HCT116 (cell line): ENCODE measurements at regions not wholly inside any gene's neighbourhood (a gene's known extent, or its start where the extent isn't known, plus 50 kb on each side); places are given as distances from the start of the nearest gene placed in this dataset.

Experiments used
- EZH2phosphoT487 ChIP-seq: fragments of 200-600 bp; IDR thresholded peaks from 2 replicates; pipeline ENCODE4 v1.6.1; 2018; ENCODE audit warnings: antibody characterized with exemption, borderline replicate concordance
- TF ChIP-seq, protein P1 (sequence below), 3 experiments: fragments of 200-600 bp in 1 of 3; sonication (generic) in 1 of 3; IDR thresholded peaks in 2 of 3; conservative IDR thresholded peaks in 1 of 3; 2 replicates each; pipeline ENCODE4 v1.5.1; 2012 to 2017; ENCODE audit warnings: low read depth in 2 of 3, low read length in 2 of 3, antibody characterized with exemption in 1 of 3, borderline replicate concordance in 1 of 3, control low read depth in 1 of 3, mild to moderate bottlenecking in 1 of 3, mixed read lengths in 1 of 3, mixed run types in 1 of 3, moderate library complexity in 1 of 3; ENCODE audit not compliant: insufficient read depth in 1 of 3

GRCh38 chr1:87665151-87665550 lies 336.5 kb downstream of the LMO4 start:
- TF ChIP-seq, protein P1, sequence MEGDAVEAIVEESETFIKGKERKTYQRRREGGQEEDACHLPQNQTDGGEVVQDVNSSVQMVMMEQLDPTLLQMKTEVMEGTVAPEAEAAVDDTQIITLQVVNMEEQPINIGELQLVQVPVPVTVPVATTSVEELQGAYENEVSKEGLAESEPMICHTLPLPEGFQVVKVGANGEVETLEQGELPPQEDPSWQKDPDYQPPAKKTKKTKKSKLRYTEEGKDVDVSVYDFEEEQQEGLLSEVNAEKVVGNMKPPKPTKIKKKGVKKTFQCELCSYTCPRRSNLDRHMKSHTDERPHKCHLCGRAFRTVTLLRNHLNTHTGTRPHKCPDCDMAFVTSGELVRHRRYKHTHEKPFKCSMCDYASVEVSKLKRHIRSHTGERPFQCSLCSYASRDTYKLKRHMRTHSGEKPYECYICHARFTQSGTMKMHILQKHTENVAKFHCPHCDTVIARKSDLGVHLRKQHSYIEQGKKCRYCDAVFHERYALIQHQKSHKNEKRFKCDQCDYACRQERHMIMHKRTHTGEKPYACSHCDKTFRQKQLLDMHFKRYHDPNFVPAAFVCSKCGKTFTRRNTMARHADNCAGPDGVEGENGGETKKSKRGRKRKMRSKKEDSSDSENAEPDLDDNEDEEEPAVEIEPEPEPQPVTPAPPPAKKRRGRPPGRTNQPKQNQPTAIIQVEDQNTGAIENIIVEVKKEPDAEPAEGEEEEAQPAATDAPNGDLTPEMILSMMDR (IDR thresholded peaks at IDR 0.05 in 2 of 3, conservative IDR thresholded peaks at IDR 0.05 in 1 of 3; ENCODE audit: borderline replicate concordance in 1 of 3, insufficient read depth in 1 of 3, low read depth in 2 of 3, low read length in 2 of 3) = no peak
- no peak for TF ChIP-seq EZH2phosphoT487
